HG03521 (cell line): ENCODE measurements at regions not wholly inside any gene's neighbourhood (a gene's known extent, or its start where the extent isn't known, plus 50 kb on each side); places are given as distances from the start of the nearest gene placed in this dataset.

Experiments
- ATAC-seq: cut with Tn5 transposase; IDR thresholded peaks from one replicate; pipeline ENCODE4 v1.9.1; 2021; ENCODE audit warnings: mild to moderate bottlenecking, moderate library complexity; ENCODE audit not compliant: unreplicated experiment

DNA sequence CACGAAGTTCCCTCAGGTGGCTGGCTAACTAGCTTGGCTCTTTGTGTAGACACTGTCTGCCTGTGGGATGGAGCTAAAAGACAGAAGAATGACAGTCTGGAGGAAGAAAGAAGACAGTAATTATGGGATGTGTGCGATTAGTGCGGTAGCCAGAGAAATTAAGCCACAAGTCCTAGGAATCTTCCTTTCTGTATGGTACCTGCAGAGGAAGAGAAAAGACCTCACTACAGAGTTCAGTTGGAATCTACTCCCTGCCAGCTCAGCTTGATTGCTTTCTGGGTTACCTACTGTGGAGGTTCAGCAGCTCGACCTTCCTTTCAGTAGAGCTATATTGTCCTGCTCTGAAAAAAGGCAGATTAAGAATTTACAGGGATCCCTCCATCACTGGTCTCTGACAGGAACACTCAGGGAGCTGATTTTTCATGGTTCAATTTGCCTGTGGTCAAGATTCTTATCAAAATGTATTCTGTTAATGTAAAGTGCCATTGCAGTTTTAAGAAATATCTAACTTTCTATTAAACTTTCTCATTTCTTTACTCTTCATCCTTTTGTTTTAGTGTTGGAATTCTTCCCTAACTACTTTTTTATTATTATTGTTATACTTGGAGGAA is 187.2 kb downstream of the CENPW start:
- no peak for ATAC-seq

DNA sequence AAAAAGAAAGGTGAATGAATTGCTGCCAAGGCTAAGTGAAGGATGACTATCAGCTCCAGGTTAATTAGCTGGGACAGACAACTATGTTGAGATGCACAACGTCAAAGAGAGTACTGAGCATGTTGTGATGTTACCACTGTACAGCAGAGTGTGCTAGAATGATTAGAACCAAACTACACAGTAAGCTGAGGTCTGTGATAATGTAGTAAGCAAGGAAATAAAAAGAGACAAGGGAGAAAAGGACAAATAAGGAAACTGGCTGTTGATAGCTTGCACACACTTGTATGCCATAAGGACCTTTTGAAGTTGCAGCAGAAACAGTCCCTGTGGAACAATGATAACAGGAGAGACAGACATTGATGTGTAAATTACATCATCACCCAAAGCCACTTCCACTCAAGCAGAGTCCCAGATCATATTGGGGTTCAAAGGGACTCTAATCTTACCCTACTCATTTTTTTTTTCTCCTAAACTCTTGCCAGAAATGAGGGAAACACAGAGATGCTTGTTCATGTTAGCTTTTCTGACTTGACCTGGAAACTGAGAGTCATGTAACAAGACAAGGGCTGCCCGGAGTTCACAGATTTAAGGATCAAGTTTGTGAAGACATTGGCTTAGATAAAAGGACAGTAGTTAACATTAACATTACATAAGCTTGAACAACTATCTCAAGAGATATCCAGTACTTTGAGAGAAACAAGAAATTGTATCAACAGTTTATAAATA is 189.9 kb downstream of the CENPW start:
- no peak for ATAC-seq

DNA sequence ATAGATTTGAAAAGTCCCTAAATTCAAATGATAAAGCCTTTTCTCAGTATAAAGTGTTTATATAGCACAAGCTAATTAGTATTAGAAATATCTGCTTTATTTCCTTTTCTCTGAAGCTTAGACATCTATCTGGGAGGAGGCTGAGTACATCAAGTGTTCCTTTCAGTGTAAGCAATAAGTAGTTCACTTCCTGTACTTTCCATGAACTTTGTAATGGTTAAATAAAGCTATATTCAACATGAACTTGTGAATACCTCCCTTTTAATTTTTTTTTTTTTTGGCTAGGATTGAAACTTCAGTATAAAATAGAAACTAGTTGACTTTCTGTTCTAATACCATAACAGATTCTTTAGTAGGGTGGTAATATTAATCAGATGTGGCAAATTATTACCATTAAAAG is 190.9 kb downstream of the CENPW start:
- no peak for ATAC-seq

DNA sequence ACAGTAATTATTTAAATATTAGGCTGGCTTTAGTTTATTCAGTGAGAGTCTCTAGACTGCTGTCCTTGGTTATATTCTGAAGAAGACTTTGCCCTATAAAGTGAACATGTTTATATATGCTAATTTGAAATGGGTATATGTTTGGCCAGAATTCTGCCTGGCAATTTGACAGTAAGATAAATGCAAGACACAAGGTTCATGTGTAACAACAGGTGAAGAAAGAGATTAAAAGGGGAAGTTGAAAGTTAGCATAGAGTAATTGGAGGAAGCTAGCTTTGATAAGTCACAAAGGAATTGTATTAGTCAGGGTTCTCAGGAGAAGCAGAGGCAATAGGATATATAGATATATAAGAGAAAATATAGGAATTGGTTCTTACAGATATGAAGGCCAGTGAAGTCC is 191.4 kb downstream of the CENPW start:
- ATAC-seq = no peak

DNA sequence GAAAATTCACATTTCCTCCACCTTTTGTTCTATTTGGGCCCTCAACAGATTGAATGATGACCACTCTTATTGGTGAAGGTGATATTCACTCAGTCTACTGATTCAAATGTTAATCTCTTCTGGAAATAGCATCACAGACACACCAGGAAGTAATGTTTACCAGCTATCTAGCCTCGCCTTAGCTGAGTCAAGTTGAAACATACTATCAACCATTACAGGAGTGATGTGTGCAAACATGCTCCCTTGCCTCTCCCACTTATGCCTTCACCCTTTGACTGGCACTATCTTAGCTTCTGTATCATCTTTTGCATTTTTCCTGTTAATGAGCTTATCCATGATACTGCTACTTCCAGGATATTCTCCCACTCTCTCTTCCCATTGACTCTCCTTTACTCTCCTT is 191.9 kb downstream of the CENPW start:
- peak; percentile 70 for ATAC-seq

DNA sequence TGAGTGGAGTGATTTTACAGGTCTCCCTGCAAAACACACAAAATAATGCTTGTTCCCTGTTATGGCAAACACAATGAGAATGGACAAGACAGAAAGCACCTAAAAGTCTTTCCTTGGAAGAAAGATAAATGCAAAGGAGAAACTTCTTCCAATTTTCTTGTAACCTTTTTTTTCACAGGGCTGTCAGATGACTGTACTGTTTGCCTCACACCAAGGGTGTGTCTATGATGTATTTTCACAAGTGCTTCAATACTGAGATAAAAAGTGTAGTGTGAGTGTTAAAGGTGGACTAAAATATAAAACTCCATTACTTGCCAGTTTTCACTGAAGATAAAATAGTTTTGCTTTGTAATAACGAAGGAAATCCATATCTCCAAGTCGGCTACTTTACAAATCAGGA is 194.5 kb downstream of the CENPW start:
- no peak for ATAC-seq

DNA sequence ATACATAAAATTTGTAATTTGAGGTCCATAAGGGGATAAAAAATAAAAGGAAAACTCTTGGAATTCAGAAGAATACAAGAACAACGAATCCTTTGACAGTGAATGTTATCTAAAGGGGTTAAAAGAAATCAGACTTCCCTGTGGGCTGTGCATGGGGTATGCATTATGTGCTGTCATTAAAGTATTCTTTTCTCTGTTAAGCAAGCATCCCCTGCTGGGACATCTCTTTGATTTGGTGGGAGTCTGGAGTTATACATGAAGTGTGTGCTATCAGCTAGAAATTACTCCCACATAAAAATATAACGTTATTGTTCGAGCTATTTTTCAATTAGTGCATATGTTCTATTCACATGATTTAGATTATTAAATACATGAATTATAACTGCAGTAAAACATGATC is 195.2 kb downstream of the CENPW start:
- no peak for ATAC-seq

DNA sequence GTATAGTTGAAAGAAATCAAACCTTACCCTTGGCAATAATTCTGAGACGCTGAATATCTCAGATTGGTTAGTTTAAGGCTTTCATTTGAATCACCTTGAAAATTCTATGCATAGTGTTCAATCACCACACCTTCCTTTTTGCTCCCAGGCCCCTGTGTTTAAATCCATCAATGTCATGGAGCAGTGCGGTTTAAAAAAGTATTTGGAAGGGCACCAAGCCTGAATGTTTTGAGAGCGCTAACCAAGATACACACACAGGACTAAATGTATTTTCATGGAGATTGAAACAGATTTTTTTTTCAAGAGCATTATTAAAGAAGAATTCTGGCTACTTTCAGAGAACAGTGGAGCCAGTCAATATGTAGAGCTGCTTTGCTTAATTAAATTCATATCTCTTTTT is 195.7 kb downstream of the CENPW start:
- no peak for ATAC-seq

DNA sequence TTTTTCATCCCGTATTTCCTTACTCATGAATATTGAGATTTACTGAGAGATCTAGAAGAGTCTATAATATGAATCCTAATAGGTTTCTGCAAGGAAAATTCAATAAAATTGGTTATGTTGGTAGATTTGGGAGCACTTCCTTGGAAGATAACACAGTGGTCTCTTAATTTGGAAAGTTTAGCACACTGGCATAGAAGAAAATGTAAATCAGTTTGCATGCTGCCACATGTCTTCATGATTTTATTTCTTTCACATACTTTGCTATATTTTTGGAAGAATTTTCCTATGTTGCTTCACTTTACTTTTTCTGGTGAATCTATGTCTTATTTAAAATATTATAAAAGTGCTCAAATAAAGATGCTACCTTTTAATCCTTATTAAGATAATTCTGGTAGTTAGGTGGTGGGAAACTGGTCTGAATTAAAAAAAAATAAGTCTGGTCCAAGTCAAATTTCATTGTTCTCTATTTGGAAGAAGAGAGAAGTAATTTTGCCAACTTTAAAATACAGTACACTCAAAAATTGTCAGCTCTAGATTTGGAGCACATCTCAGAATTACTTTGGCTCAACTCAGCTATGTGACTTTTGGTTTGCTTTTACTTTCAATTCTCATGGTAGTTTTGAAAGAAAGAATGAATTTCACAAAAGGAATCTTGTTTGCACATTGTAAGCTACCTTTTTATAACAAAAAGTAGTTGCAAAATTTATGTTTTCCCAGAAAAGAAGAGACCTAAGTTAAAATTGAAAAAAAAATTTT is 197.3 kb downstream of the CENPW start:
- no peak for ATAC-seq

DNA sequence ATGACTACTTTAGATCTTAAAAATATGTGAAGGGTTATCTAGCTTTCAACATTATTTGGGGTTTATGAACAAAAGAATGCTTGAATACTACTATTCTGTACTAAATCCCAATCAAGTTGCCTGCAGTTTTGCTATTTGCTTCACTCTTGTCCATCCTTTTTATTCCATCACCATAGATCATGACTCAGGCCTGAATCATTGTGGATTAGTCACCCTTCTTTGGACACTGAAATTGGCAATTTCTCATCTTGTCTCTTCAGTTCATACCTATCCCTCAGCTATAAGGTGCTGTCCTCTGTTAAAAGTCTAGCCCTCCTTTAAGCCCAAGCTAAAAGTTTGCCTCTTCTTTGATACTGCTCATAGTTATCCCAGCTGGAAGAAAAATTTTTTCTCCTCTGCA is 199.1 kb downstream of the CENPW start:
- ATAC-seq = no peak

DNA sequence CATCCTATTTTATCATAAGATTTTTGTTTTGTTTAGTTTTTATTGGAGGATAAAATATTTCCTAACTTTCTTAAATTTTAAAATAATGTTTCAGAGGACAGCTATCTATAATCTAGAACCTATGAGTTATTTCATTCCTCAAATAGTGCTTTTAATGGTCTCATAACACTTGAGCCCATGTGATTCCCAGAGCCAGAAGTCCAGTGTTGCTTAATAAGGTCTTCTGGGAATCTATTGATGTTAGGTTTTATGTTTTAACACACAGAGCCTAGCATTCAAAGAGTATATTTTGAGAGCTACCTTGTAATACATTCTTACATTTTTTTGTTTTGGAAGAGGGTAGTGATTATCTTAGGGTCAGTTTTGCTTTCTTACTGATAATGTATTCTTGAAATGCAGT is 200.2 kb downstream of the CENPW start:
- ATAC-seq = no peak

DNA sequence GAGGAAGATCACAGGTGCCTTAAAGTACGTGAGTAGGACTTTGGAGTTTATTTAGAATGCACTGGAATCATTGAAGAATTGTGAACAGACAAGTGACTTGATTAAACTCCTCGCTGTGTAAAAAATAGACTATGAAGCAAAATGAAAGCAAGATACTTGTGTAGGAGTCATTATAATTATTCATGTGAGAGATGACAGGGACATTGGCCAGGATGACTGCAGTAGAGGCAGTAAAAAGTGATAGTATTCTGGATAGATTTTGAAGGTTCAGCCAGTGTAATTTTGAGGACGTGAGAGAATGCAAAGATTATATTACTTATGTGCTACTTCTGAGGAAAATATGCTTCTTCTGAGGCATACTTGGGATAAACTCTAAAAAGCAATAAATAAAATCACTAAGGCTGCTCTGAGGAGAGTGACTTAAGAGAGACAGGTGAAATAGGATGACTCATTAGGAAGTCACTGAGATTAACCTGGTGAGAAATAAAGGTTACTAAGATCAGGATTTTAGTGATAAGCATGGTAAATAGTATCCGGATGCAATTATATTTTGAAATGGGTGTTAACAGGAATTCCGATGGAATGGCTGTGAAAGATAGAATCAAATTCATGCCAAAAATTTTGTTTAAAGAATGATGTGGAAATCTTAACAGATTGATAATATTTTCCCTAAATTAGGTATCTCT is 202.0 kb downstream of the CENPW start:
- ATAC-seq = no peak

DNA sequence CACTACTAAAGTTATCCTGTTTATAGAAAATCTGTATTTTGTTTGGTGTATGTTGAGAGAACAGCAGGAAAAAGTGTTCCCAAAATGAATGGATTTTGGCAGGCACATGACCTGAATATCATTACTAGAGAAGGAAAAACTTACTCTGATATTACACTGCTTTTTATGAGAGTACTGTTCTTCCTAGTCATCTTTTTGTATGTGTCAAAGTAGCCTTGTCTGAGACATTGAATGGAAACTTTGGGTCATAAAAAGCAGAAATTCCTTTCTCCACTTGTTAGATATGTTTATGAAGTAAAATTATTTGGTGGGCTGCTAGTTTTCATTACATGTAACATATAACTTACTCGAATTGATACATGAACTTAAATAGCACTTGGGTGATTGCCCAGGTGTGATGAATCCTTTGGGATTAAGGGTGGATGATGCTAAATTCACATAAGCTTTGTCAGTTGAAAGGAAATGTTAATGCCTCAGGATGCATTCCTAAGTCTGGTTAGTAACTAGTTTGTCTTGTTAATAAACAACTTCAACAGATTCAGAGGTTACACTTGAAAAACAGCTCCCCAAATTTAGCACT is 206.7 kb downstream of the CENPW start:
- no peak for ATAC-seq

DNA sequence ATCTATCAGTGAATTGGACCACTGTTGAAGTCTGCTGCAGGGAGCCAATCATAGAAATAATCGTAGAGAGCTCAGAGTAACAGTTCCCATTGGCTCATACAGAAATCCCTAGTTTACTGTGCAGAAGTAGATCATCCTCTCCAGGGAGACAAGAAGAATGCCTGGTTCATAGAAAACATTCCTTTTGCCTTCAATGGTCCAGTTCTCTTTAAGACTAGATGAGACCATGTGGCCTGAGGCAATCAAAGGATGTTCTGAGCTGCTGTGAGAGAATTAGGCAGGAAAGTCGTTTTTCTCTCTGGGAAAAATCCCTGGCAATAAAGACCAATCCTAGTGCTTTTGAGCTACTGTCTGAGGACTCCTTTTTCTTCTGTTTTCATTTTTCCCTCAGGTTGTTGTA is 208.4 kb downstream of the CENPW start:
- no peak for ATAC-seq

DNA sequence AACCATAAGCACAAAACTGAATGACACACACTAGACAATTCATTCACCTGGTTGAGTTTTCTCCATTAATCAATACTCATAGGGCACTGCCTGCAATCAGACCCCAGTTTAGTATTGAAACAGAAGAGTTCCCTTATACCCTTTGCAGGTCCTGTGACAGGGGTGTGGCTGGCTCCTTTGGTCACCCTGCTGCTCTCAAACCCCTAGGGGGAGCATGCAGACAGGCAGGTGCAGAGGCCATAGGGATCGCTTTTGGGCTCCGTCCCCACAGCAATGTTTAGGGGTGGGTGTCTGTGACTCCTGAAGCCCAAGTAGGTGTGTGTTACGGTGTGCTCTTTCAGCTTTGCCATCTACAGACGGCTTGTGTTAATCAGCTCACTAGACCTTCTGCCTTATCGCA is 210.4 kb downstream of the CENPW start:
- ATAC-seq = no peak

DNA sequence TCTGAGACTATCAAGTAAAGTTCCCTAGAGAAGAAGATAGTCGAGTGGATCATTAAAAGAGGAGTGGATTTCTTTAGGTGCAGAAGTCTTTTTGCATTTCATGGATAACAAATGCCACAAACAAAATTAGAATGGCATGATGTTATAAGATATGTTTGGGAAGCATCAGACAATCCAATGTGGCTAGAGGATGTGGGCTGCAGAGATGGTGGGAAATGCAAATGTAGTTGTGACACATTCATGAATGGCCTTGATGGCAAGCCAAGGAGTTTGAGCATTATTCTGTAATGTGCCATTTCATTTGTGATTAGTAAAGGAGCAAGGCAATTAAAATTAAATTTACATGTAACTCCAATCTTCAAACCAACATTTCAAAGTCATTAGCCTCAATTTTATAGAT is 211.9 kb downstream of the CENPW start:
- no peak for ATAC-seq

DNA sequence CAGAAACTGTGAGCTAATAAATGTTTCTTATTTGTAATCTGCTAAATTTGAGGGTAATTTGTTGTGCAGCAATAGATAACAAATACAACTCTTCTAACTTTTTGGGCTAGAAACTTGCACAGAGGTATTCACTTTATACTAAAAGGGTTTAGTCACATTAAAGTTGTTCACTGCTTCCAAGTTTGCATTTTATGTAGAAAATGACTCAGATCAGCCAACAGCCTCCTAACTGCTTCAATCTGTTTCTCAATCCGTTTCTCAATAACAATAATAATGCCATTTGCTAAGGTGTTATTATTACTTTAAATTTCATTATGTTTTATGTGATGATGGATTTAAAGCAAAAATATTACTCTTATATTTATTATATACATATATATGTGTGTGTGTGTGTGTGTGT is 213.9 kb downstream of the CENPW start:
- ATAC-seq = no peak

DNA sequence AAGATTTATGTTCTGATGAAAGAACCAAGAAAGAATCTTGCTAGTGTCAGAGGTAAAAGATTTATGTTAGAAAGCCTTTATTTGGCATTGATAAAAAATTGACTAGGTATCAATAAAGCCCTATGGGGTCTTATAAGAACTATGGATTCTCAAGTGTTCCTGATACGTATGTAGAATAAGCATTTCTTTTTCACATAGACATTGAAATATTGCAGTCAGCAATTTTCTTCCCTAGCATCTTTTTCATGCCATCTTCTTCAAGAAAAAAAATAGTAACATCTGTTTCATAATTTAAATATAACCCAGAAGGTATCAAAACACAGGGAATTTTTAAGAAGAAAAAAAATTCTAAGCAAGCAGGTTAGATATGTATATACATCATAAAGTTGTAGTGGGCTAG is 230.6 kb downstream of the CENPW start:
- ATAC-seq = no peak

DNA sequence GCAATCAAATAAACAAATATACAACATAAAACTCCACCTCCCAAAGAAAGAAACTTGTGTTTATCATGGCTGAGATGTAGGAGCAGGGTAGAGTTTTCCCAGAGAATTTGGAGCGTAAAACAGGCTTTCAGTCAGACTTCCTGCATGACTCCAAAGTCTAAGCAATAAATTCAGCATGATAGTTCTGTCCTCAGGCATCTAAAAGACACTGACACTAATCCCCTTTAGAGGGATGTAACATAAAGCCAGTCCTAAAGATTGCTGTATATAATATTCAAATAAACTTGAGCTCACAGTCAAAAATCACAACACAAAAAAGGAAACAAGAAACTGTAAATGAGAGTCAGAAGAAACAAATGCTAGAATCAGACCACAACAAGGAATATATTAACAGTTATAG is 234.4 kb downstream of the CENPW start:
- no peak for ATAC-seq

DNA sequence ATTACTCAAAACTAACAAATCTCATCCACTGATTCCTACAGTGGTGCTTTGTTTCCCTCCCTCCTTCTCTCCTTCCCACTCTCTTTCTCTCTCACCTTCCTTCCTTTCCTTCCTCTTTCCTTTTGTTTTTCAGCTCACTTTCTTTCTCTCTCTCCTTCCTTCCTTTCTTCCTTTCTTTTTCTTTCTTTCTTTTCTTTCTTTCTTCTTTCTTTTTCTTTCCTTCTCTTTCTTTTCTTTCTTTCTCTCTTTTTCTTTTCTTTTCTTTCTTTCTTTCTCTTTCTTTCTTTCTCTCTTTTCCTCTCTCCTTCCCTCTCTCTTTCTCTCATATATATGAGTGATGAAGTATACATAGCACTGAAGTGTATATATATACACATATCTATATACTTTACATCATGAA is 241.4 kb downstream of the CENPW start:
- ATAC-seq = no peak

DNA sequence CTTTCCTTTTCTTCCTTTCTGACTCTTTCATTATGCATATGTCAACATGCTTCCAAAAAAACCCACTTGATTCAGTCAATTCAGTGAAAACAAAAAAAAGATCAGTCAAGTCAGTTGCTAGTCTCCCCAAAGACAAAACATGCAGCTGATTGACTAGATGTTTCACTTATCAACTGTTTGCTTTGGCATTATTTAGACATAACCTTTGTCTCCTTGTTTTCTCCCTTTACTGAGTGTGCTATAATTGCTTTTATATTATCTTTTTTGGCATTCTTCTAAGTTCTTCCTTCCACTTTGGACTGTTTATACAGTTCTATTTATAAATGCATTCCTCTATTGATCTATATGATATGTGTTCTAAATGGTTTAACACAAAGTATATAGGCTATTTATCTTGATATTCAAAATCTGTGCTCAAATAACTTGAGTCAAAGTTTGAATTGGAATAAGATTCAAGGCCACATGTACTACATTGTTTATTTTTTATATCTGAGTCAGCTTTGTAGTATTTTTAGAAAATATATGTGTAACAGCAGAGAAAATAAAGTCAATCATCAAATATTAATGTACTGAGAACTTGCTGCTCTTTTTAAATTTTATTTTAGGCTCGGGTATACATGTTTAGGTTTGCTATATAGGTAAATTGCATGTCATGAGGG is 260.5 kb downstream of the CENPW start:
- no peak for ATAC-seq
